Neural cell (in vitro differentiated cells): ENCODE measurements at regions not wholly inside any gene's neighbourhood (a gene's known extent, or its start where the extent isn't known, plus 50 kb on each side); places are given as distances from the start of the nearest gene placed in this dataset.

Experiments
- CTCF ChIP-seq: fragments of 450-650 bp; IDR thresholded peaks from 2 replicates; pipeline ENCODE4 v1.5.1; 2014; ENCODE audit warnings: antibody characterized with exemption, mild to moderate bottlenecking, moderate library complexity; ENCODE audit not compliant: poor library complexity, severe bottlenecking
- MXI1 ChIP-seq: fragments of 450-650 bp; conservative IDR thresholded peaks from 2 replicates; pipeline ENCODE4 v1.6.1; 2014; ENCODE audit warnings: antibody characterized with exemption, mild to moderate bottlenecking; ENCODE audit not compliant: poor library complexity, severe bottlenecking
- POLR2AphosphoS5 ChIP-seq: IDR thresholded peaks from 2 replicates; pipeline ENCODE4 v1.6.1; 2012
- SMC3 ChIP-seq: fragments of 450-650 bp; conservative IDR thresholded peaks from 2 replicates; pipeline ENCODE4 v1.6.1; 2014; ENCODE audit warnings: antibody characterized with exemption, mild to moderate bottlenecking, moderate library complexity; ENCODE audit not compliant: poor library complexity

- TF ChIP-seq SMC3 (no peak), CTCF (no peak), POLR2AphosphoS5 (no peak), MXI1 (no peak)
Measured at GRCh38 chr18:51813740-51814139, 526.3 kb upstream of the DCC start.
